GM18873 (cell line): ENCODE measurements at regions not wholly inside any gene's neighbourhood (a gene's known extent, or its start where the extent isn't known, plus 50 kb on each side); places are given as distances from the start of the nearest gene placed in this dataset.
A peak's percentile ranks its signal among the peaks of the same experiment; 100 is the strongest.
"Not testable (repeated sequence)": the region's sequence is repeated elsewhere in the genome, so short reads cannot be mapped to it uniquely, and the experiment has no call there.

Experiments used
- ATAC-seq: cut with Tn5 transposase; IDR thresholded peaks from one replicate; pipeline ENCODE4 v1.9.1; 2021; ENCODE audit warnings: mild to moderate bottlenecking, moderate library complexity, moderate number of reproducible peaks; ENCODE audit not compliant: unreplicated experiment, low FRiP score

- ATAC-seq, result no peak
These were observed 80.2 kb downstream of the SH2D1A start for GRCh38 chrX:124426288-124427169.

DNA sequence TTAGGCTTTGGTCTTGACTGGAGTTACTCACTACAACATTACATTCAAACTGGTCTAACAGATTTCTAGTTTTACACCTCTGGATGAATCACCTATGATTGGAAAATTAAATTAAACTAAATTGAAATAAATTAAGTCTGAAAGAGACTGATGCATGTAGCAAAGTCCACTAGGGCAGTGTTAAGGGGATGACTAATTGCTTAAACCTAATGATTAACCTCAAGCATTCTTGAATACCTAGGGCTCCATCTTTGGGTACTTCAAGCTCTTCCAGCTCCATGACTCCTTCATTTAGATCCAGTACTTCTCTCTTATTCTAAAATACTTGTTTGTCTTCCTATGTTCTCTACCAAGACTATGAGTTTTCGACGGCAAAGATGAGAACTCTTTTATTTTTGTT lies 86.8 kb downstream of the SH2D1A start:
- no peak for ATAC-seq

GRCh38 chrX:124435616-124436015 lies 89.3 kb downstream of the SH2D1A start:
- no peak for ATAC-seq

- ATAC-seq, result no peak
These were observed 94.3 kb downstream of the SH2D1A start for GRCh38 chrX:124440695-124441094.

DNA sequence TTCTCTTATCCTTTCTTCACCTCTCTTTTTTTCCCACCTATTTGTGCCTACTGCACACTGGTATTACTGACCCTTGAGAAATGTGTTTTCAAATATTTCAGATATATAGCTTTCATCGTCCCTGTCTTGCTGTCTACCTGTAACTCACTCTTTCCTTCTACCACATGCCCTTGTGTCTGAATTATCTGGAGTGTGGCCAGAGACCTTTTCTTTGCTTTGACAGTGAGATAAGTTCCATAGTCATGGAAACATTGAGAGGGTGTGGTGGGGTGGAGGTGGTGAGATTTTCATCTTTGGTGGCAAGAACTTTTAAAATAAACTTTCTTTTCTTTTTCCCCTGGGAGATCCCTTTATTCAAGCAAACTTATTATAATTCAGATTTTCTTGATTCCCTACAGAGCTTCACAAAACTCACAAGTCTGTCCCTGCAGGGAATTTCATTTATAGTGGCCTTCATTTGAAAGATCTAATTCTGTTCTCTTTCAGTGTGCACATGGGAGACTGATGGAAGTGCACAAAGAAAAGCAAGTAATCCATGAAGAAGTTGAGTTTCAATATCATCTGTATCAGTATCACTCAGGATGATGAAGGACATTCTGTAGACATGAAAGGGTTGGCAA lies 95.7 kb downstream of the SH2D1A start:
- no peak for ATAC-seq

- no peak for ATAC-seq
These were observed 109.6 kb downstream of the SH2D1A start for GRCh38 chrX:124455966-124456365.

DNA sequence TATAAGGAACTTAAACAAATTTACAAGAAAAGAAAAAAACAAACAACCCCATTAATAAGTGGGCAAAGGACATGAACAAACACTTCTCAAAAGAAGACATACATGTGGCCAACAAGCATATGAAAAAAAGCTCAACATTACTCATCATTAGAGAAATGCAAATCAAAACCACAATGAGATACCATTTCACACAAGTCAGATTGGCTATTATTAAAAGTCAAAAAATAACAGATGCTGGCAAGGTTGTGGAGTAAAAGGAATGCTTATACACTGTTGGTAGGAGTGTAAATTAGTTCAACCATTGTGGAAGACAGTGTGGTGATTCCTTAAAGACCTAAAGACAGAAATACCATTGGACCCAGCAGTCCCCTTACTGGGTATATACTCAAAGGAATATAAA lies 113.5 kb downstream of the SH2D1A start:
- not testable (repeated sequence) for ATAC-seq

DNA sequence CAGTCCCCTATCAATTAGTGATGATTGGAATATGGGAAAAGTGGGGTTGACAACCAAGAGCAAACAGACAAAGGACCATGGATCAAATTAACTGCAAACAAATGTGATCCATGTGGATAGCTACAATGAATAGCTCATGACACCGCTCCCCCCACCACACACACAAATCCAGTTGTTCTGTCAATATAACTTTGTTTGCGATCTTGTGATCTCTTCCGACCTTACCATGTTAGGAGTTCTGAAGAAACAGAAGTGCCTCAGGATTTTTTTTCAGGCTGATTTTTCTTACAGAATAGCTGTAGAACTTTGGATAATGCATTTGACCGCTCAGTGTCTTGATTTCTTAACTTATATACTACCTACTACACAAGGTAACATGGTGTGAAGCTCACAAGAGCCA lies 116.6 kb downstream of the SH2D1A start:
- no peak for ATAC-seq

- no peak for ATAC-seq
These were observed 120.8 kb downstream of the SH2D1A start for GRCh38 chrX:124467202-124467601.

GRCh38 chrX:124475358-124475757 lies 129.0 kb downstream of the SH2D1A start:
- no peak for ATAC-seq

- ATAC-seq, result no peak
These were observed 130.2 kb downstream of the SH2D1A start for GRCh38 chrX:124476562-124476961.

- no peak for ATAC-seq
These were observed 131.7 kb downstream of the SH2D1A start for GRCh38 chrX:124478046-124478445.

DNA sequence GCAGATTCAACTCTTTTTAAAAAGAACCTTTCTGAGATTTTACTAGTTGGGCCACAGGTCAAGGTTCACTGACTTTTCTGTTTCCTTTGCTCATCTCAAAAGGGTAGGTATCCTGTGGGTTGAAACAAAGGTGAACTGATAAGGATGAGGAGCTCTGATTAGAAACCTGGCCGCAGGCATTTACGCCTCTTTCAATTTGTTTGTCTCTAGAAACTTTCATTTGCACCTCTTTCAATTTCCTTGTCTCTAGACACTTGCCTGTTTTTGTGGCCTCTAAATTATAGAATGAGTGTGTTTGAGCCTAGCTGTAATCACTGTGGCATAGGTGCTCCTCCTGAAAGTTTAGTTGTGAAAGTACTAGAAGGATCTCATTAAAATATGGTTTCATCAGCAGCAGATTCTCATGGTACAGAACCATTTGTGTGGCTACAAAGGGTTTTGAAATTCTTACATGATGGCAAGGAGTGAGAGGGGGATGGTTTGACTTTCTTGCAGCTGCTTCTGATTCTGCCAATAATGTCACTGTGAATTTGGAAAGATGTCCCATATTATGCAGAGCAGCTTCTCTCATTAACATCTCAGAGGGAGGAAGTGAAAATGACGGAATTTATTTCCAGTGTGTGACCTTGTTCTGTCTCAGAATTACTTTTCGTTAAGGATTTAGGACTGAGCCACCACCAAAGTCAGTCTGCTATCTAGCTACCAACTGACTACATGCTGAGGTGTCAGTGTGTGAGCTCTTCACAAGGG lies 142.2 kb downstream of the SH2D1A start:
- ATAC-seq, result no peak

GRCh38 chrX:124493984-124494383 lies 147.6 kb downstream of the SH2D1A start:
- ATAC-seq, result no peak

- ATAC-seq, result no peak
These were observed 151.0 kb downstream of the SH2D1A start for GRCh38 chrX:124497386-124497785.

DNA sequence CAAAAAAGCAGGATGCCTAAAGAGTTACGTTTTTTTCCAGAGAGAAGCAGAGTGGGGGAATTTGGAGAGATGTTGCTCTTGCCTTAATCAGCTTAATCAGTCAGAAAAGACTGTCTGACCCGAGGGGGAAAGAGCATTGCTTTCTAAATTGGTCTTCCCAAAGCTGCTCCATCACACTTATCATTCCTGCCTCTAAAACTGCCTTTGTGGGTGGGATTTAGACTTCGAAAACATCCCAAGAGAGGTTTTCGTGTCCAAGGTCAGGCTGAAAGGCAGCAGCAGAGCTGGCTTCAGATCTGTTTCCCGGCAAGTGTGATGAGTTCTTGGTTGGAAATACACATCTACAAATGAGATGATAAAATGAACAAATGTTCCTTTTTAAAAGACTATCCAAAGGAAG lies 155.2 kb downstream of the SH2D1A start:
- ATAC-seq, result no peak

DNA sequence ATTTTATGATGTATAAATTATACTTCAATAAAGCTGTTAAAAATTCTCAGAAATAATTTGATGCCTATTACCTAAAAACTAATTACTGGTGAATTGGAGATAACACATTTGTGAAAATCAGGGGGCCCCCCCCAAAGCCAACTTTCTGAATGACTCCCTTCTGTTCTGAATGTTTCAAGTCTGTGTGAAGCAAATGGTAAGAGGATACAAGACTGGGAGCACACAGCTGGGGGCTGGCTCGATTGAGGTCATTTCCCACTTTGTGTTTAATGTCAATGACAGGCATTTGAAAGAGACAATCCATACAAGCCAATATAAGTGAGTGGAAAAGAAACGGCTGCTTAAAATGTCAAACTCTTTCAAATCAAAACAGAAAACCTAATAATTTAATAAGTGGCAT lies 155.8 kb downstream of the SH2D1A start:
- ATAC-seq, result no peak

DNA sequence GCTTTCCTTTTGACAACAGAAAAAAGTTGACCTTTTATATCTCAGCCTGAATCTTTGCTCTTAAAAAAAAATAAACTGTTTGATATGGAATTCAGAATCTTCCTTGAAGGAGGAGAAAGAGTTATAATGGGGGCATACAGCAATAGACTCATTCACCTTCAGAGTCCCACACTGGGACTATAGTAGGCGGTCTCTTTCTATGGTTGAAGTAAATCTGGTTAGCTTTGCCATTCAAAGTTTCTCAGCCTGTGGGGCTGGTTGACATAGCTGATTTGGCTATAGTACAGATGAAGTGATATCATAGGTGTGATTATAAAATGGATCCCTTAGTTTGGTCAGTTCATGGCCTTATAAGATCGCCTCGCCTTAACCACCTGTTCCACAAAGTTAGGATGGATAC lies 156.2 kb downstream of the SH2D1A start:
- no peak for ATAC-seq

DNA sequence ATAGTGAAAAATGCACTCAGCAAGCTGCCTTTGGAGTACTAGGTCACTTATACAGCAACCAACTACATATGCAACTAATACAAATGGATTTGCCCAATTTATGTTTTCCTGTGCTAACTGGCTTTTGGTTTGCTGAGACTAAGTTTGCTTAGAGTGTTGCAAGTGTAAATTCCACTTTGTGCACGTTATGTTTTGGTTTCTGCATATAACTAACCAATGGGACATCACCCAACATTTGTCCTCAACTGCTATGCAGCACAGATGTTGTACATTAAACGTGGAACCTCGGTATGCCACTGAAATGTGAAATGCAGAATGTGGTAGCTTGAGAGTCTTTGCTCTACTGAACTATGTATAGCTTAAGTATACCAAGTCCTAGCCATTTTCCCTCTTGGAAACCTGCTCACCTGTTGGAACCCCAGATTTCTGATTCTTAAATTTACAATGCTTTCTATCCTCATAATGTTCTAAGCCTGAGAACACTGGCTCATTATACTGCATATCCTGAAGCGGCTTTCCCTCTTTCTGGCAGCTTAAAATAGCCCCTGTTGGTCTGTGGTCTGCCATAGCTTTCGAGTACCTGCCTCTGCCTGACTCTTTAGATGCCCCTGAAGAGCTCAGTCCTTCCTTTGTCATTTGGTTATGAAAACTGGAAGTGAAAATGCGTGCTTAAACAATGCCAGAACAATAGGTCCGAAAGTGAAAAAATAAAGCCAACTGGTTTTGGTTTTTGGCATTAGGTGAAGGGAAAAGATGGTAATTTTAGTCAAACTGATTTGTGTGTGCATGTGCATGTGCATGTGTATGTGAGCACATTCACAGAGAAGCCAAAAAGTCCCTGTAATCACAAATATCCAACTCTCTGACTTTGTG lies 158.0 kb downstream of the SH2D1A start:
- peak; percentile 64 for ATAC-seq

DNA sequence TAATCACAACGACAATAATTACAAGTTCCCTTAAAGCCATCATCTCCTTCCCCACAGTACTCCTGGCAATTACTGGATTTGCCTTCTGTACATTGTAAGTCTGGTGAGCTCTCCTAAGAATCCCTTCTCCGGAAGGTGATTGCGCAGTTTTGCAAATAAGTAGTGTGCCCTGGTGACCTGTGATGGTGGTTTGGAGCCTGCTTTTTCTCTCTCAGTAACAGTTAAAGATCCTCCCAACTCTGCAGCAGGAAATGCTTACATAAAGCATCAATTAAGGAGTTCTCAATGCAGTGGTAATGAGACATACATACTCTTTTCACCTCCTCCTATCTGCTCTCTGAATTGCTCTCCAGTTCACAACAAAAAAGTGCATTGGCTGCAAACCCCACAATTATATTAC lies 159.7 kb downstream of the SH2D1A start:
- no peak for ATAC-seq
